Left lung (tissue), 4 donors: ENCODE measurements at regions not wholly inside any gene's neighbourhood (a gene's known extent, or its start where the extent isn't known, plus 50 kb on each side); places are given as distances from the start of the nearest gene placed in this dataset.

Experiments
- ATAC-seq: fragments of 200-7000 bp; cut with Tn5 transposase; one replicate; pipeline ENCODE4 v1.9.1; 2020; ENCODE audit warnings: moderate library complexity
- DNase-seq, 4 donors: peaks; one replicate each; pipeline ENCODE4 v3.0.0-alpha.2; 2013 to 2020
- H3K27ac ChIP-seq, 2 donors: fragments of 200-600 bp; sonication (generic) in 1 of 2; one replicate each; pipeline versions ENCODE4 v1.5.0 to v1.8.0; 2020 to 2021
- H3K27me3 ChIP-seq, 2 donors: fragments of 200-600 bp; sonication (generic) in 1 of 2; one replicate each; pipeline versions ENCODE4 v1.5.0 to v1.8.0; 2020 to 2021
- H3K36me3 ChIP-seq, 2 donors: fragments of 200-600 bp; sonication (generic) in 1 of 2; one replicate each; pipeline versions ENCODE4 v1.5.0 to v1.8.0; 2020 to 2021
- H3K4me1 ChIP-seq, 2 donors: fragments of 200-600 bp; one replicate each; pipeline ENCODE4 v1.8.0; 2021
- H3K4me3 ChIP-seq, 2 donors: fragments of 200-600 bp; sonication (generic) in 1 of 2; one replicate each; pipeline versions ENCODE4 v1.5.0 to v1.8.0; 2020 to 2021; ENCODE audit warnings: mild to moderate bottlenecking in 1 of 2
- H3K9me3 ChIP-seq, 2 donors: fragments of 200-600 bp; sonication (generic) in 1 of 2; one replicate each; pipeline versions ENCODE4 v1.5.0 to v1.8.0; 2020 to 2021
- intact Hi-C, 2 donors: fragments of 100-400 bp; cut with DNase I; formaldehyde crosslinking; loops; one replicate each; pipeline versions ENCODE4 v1.11.2 to v1.14.2; 2022
- TF ChIP-seq, protein P1 (sequence below), 2 donors: fragments of 200-600 bp; sonication (generic) in 1 of 2; IDR thresholded peaks; one replicate each; pipeline versions ENCODE4 v1.5.0 to v1.8.0; 2021; ENCODE audit warnings: antibody characterized with exemption in 2 of 2
- donor health status: DM: no; HTN: yes; CAD: no.
- donor health status: DM: no; HTN: no; CAD: no.

DNA sequence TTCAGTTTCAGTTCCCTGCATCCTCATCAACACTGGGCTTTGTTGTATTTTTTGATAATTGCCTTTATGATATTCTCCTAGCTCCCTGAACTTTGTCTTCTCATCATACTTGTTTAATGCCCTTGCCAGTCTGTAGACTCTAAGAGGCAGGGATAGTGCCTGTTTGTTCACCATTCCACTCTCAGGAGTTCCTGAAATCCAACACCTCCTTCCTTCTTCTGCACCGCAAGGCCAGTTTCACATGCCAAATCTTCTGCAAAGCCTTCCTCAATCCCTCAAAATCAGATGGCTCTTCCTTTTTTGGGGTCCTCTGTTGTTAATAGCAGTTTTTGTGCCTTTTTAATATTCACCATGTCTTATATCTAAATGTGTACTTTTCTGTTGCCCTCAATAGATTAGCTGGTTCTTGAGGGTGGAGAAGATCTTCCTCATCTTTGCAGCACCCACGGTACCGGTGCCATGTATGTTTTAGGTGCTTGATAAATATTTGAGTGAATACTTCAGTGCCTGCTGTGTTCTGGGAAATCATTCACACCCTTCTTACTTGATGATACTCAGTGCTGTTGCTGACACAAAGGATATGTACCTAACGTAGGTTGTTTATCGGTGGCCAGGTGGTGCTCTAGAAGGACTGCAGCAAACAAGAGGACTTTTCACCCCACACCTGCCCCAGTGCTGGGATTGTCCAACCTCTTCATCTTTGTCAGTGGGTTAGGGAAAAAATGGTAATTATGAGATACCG lies 85.3 kb upstream of the LIMCH1 start:
- H3K27ac ChIP-seq, result no peak overlapping the region
- H3K4me3 ChIP-seq, result no peak overlapping the region
- H3K36me3 ChIP-seq, result no peaks in the 10 kb centered on the region
- peaks cover 12 to 18% of the 10 kb centered on the region in 2 donors for H3K4me1 ChIP-seq
- ATAC-seq (peak; percentile 58), DNase-seq (no peak)
- TF ChIP-seq, protein P1, sequence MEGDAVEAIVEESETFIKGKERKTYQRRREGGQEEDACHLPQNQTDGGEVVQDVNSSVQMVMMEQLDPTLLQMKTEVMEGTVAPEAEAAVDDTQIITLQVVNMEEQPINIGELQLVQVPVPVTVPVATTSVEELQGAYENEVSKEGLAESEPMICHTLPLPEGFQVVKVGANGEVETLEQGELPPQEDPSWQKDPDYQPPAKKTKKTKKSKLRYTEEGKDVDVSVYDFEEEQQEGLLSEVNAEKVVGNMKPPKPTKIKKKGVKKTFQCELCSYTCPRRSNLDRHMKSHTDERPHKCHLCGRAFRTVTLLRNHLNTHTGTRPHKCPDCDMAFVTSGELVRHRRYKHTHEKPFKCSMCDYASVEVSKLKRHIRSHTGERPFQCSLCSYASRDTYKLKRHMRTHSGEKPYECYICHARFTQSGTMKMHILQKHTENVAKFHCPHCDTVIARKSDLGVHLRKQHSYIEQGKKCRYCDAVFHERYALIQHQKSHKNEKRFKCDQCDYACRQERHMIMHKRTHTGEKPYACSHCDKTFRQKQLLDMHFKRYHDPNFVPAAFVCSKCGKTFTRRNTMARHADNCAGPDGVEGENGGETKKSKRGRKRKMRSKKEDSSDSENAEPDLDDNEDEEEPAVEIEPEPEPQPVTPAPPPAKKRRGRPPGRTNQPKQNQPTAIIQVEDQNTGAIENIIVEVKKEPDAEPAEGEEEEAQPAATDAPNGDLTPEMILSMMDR (IDR thresholded peaks at IDR 0.05), result no peak
- H3K9me3 ChIP-seq, result no peaks in the 10 kb centered on the region
- intact Hi-C loops, result no loop called here
- no peaks in the 10 kb centered on the region for H3K27me3 ChIP-seq

DNA sequence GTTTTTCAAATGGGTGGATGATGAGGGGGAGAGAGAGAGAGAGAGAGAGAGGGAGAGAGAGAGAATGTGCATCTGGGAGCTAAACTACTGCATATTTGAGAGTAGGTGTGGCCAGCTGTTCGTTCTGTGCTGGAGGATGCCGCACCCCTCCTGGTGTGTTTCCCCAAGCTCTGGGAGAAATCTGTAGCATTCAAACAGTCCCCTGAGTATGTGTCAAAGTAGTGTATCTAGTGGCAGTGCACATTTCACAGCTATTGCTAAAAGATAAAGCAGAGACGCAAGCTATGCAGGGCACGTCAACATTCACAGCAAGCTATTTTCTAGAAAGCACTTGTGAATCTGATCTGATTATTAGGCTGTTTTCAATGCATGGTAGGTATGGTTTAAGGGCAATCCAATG lies 83.5 kb upstream of the LIMCH1 start:
- TF ChIP-seq, protein P1 (IDR thresholded peaks at IDR 0.05), result no peak
- no peak overlapping the region for H3K4me3 ChIP-seq
- peaks cover 8 to 25% of the 10 kb centered on the region in 2 donors for H3K4me1 ChIP-seq
- H3K36me3 ChIP-seq, result no peaks in the 10 kb centered on the region
- H3K9me3 ChIP-seq, result no peaks in the 10 kb centered on the region
- H3K27ac ChIP-seq, result no peak overlapping the region
- ATAC-seq (peak; percentile 78), DNase-seq (peak in 1 of 4 donors; percentile 31)
- H3K27me3 ChIP-seq, result no peaks in the 10 kb centered on the region
- intact Hi-C loops, result no loop called here

DNA sequence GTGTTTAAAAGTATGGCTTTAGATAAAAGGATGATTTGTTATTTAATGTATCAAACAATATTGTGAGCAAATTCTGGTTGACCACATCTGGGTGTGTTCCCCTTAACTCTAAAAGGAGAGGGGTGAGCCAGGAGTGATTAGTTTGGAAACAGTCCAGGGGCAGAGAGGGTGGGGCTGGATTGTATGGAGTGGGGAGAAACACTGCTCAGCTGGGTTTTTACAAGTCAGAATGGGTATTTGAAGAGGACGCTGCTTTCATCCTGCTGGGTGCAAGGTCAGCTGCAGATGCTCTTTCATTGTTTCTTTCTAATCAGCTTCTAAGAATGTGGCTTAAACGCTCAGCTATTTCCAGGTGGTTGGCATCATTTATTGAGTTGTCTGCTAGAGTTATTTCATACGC lies 82.8 kb upstream of the LIMCH1 start:
- peaks cover 8 to 25% of the 10 kb centered on the region in 2 donors for H3K4me1 ChIP-seq
- DNase-seq, result peak in 1 of 4 donors; percentile 67

DNA sequence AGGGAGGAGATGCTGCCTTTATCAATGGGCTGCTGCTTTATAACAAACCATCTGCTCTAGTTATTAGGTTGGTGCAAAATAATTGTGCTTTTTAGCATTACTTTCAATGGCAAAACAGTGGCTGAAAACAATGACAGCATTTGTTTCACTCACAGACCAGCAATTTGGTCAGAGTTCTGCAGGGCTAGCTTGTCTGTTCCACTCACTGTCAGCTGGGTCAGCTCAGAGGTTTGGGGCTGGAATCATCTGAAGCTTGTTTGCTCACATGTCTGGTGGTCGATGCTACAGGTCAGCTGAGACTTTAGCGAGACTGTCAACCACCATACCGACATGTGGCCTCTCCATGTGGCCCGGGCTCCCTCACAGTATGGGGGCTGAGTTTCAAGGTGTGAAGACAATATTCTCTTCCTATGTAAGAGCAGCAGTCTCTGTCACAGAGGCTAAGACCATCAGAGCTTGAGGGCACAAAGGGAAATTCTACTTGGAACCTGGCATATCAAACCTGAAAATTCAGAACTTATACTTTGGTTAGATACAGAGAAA lies 81.3 kb upstream of the LIMCH1 start:
- no peak overlapping the region for H3K4me3 ChIP-seq
- TF ChIP-seq, protein P1 (IDR thresholded peaks at IDR 0.05), result no peak
- ATAC-seq (no peak), DNase-seq (peak in 1 of 4 donors; percentile 37)
- H3K27me3 ChIP-seq, result no peaks in the 10 kb centered on the region
- intact Hi-C loops, result no loop called here
- no peaks in the 10 kb centered on the region for H3K9me3 ChIP-seq
- no peak overlapping the region for H3K27ac ChIP-seq
- H3K4me1 ChIP-seq, result peaks cover 8 to 21% of the 10 kb centered on the region in 2 donors
- H3K36me3 ChIP-seq, result no peaks in the 10 kb centered on the region

More for the DNA sequence above, 82.8 kb upstream of the LIMCH1 start:
- intact Hi-C loops, result no loop called here
- no peaks in the 10 kb centered on the region for H3K36me3 ChIP-seq
- no peaks in the 10 kb centered on the region for H3K27me3 ChIP-seq
- no peaks in the 10 kb centered on the region for H3K9me3 ChIP-seq
- no peak overlapping the region for H3K27ac ChIP-seq
- peak; percentile 30 for ATAC-seq
- no peak overlapping the region for H3K4me3 ChIP-seq
- TF ChIP-seq, protein P1 (IDR thresholded peaks at IDR 0.05), result no peak

DNA sequence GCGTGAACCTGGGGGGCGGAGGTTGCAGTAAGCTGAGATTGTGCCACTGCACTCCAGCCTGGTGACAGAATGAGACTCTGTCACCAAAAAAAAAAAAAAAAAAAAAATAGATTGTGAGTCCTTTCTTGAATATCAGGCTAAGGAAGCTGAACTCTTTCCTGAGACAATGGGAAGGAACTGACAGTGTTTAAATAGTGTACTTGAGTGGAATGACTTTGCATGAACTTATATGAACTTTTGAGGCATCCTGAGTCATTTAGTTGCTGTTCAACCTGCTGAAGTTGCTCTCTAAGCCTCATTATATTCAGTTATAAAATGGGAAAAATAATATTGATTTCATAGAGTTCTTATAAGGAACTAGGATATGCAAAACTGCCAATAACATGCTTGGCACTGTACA lies 79.3 kb upstream of the LIMCH1 start:
- no peaks in the 10 kb centered on the region for H3K36me3 ChIP-seq
- peaks cover 8 to 14% of the 10 kb centered on the region in 2 donors for H3K4me1 ChIP-seq
- TF ChIP-seq, protein P1 (IDR thresholded peaks at IDR 0.05), result no peak
- intact Hi-C loops, result no loop called here
- H3K27me3 ChIP-seq, result no peaks in the 10 kb centered on the region
- no peak overlapping the region for H3K27ac ChIP-seq
- no peak for DNase-seq
- H3K4me3 ChIP-seq, result no peak overlapping the region
- ATAC-seq, result no peak
- H3K9me3 ChIP-seq, result no peaks in the 10 kb centered on the region
